ENCODE measurements at regions not wholly inside any gene's neighbourhood (a gene's known extent, or its start where the extent isn't known, plus 50 kb on each side); places are given as distances from the start of the nearest gene placed in this dataset.

GRCh38 chr9:86667307-86667706 lies 280.0 kb downstream of the GAS1 start:
- no peak overlapping the region for H3K27ac ChIP-seq (ENCODE audit: low read depth)
- H3K36me3 ChIP-seq (ENCODE audit: insufficient read depth): no peaks in the 10 kb centered on the region
- no peak overlapping the region for H3K4me3 ChIP-seq (ENCODE audit: low read depth, low read length)
- WGBS: 94% methylated on average over 4 of the region's 4 CpGs
- no peaks in the 10 kb centered on the region for H3K4me1 ChIP-seq (ENCODE audit: insufficient read depth)
- no peak for DNase-seq (ENCODE audit: extremely low spot score)

GRCh38 chr9:86665416-86665815 lies 281.9 kb downstream of the GAS1 start:
- no peaks in the 10 kb centered on the region for H3K4me1 ChIP-seq (ENCODE audit: insufficient read depth)
- no peak overlapping the region for H3K4me3 ChIP-seq (ENCODE audit: low read depth, low read length)
- WGBS: 36% methylated on average over 1 of the region's 1 CpG
- no peak for DNase-seq (ENCODE audit: extremely low spot score)
- H3K36me3 ChIP-seq (ENCODE audit: insufficient read depth): no peaks in the 10 kb centered on the region
- H3K27ac ChIP-seq (ENCODE audit: low read depth): no peak overlapping the region

- 80% methylated on average over 7 of the region's 7 CpGs for WGBS
- Histone ChIP-seq H3K27ac (ENCODE audit: low read depth) (no peak overlapping the region), H3K36me3 (ENCODE audit: insufficient read depth) (no peaks in the 10 kb centered on the region)
Measured at GRCh38 chr9:86664603-86665002, 282.7 kb downstream of the GAS1 start.

GRCh38 chr9:86663905-86664304 lies 283.4 kb downstream of the GAS1 start:
- Histone ChIP-seq H3K36me3 (ENCODE audit: insufficient read depth) (no peaks in the 10 kb centered on the region), H3K4me3 (ENCODE audit: low read depth, low read length) (no peak overlapping the region), H3K4me1 (ENCODE audit: insufficient read depth) (no peaks in the 10 kb centered on the region), H3K27ac (ENCODE audit: low read depth) (no peak overlapping the region)
- no peak for DNase-seq (ENCODE audit: extremely low spot score)
- WGBS: 92% methylated on average over 2 of the region's 2 CpGs

More at GRCh38 chr9:86664603-86665002, 282.7 kb downstream of the GAS1 start:
- no peaks in the 10 kb centered on the region for H3K4me1 ChIP-seq (ENCODE audit: insufficient read depth)
- DNase-seq (ENCODE audit: extremely low spot score): no peak
- H3K4me3 ChIP-seq (ENCODE audit: low read depth, low read length): no peak overlapping the region

- no peak for DNase-seq (ENCODE audit: extremely low spot score)
- Histone ChIP-seq H3K27ac (ENCODE audit: low read depth) (no peak overlapping the region), H3K4me1 (ENCODE audit: insufficient read depth) (no peaks in the 10 kb centered on the region), H3K36me3 (ENCODE audit: insufficient read depth) (no peaks in the 10 kb centered on the region), H3K4me3 (ENCODE audit: low read depth, low read length) (no peak overlapping the region)
- 93% methylated on average over 2 of the region's 2 CpGs for WGBS
Measured at GRCh38 chr9:86662890-86663468, 284.3 kb downstream of the GAS1 start.

- no peak overlapping the region for H3K27ac ChIP-seq (ENCODE audit: low read depth)
- no peaks in the 10 kb centered on the region for H3K4me1 ChIP-seq (ENCODE audit: insufficient read depth)
- no peak for DNase-seq (ENCODE audit: extremely low spot score)
- no peaks in the 10 kb centered on the region for H3K36me3 ChIP-seq (ENCODE audit: insufficient read depth)
- 66% methylated on average over 7 of the region's 7 CpGs for WGBS
- H3K4me3 ChIP-seq (ENCODE audit: low read depth, low read length): no peak overlapping the region
Measured at GRCh38 chr9:86660146-86660943, 287.0 kb downstream of the GAS1 start.

- no peak overlapping the region for H3K27ac ChIP-seq (ENCODE audit: low read depth)
- H3K4me3 ChIP-seq (ENCODE audit: low read depth, low read length): no peak overlapping the region
- WGBS: 70% methylated on average over 3 of the region's 3 CpGs
- no peaks in the 10 kb centered on the region for H3K36me3 ChIP-seq (ENCODE audit: insufficient read depth)
- no peaks in the 10 kb centered on the region for H3K4me1 ChIP-seq (ENCODE audit: insufficient read depth)
- no peak for DNase-seq (ENCODE audit: extremely low spot score)
Measured at GRCh38 chr9:86659413-86660046, 287.8 kb downstream of the GAS1 start.

- Histone ChIP-seq H3K36me3 (ENCODE audit: insufficient read depth) (no peaks in the 10 kb centered on the region), H3K4me3 (ENCODE audit: low read depth, low read length) (no peak overlapping the region), H3K4me1 (ENCODE audit: insufficient read depth) (no peaks in the 10 kb centered on the region), H3K27ac (ENCODE audit: low read depth) (no peak overlapping the region)
- DNase-seq (ENCODE audit: extremely low spot score): no peak
Measured at GRCh38 chr9:86655147-86655546, 292.2 kb downstream of the GAS1 start.

- no peak overlapping the region for H3K27ac ChIP-seq (ENCODE audit: low read depth)
- WGBS: 61% methylated on average over 3 of the region's 3 CpGs
Measured at GRCh38 chr9:86653466-86653865, 293.8 kb downstream of the GAS1 start.

GRCh38 chr9:86652736-86653135 lies 294.6 kb downstream of the GAS1 start:
- H3K4me1 ChIP-seq (ENCODE audit: insufficient read depth): no peaks in the 10 kb centered on the region
- 63% methylated on average over 2 of the region's 2 CpGs for whole genome bisulfite sequencing
- no peak overlapping the region for H3K4me3 ChIP-seq (ENCODE audit: low read depth, low read length)
- H3K27ac ChIP-seq (ENCODE audit: low read depth): no peak overlapping the region
- no peaks in the 10 kb centered on the region for H3K36me3 ChIP-seq (ENCODE audit: insufficient read depth)
- no peak for DNase-seq (ENCODE audit: extremely low spot score)

More at GRCh38 chr9:86653466-86653865, 293.8 kb downstream of the GAS1 start:
- Histone ChIP-seq H3K4me1 (ENCODE audit: insufficient read depth) (no peaks in the 10 kb centered on the region), H3K4me3 (ENCODE audit: low read depth, low read length) (no peak overlapping the region), H3K36me3 (ENCODE audit: insufficient read depth) (no peaks in the 10 kb centered on the region)
- no peak for DNase-seq (ENCODE audit: extremely low spot score)

- Histone ChIP-seq H3K36me3 (ENCODE audit: insufficient read depth) (no peaks in the 10 kb centered on the region), H3K27ac (ENCODE audit: low read depth) (no peak overlapping the region), H3K4me3 (ENCODE audit: low read depth, low read length) (no peak overlapping the region), H3K4me1 (ENCODE audit: insufficient read depth) (no peaks in the 10 kb centered on the region)
- whole genome bisulfite sequencing: 88% methylated on average over 4 of the region's 4 CpGs
- no peak for DNase-seq (ENCODE audit: extremely low spot score)
Measured at GRCh38 chr9:86649913-86650312, 295.7 kb upstream of the TUT7 start.

GRCh38 chr9:86648828-86649170 lies 294.6 kb upstream of the TUT7 start:
- H3K4me3 ChIP-seq (ENCODE audit: low read depth, low read length): no peak overlapping the region
- 90% methylated on average over 6 of the region's 6 CpGs for WGBS
- DNase-seq (ENCODE audit: extremely low spot score): no peak
- H3K4me1 ChIP-seq (ENCODE audit: insufficient read depth): no peaks in the 10 kb centered on the region
- H3K36me3 ChIP-seq (ENCODE audit: insufficient read depth): no peaks in the 10 kb centered on the region
- H3K27ac ChIP-seq (ENCODE audit: low read depth): no peak overlapping the region

GRCh38 chr9:86648156-86648827 lies 294.1 kb upstream of the TUT7 start:
- no peaks in the 10 kb centered on the region for H3K36me3 ChIP-seq (ENCODE audit: insufficient read depth)
- 96% methylated on average over 4 of the region's 4 CpGs for WGBS
- H3K4me1 ChIP-seq (ENCODE audit: insufficient read depth): no peaks in the 10 kb centered on the region
- H3K4me3 ChIP-seq (ENCODE audit: low read depth, low read length): no peak overlapping the region
- H3K27ac ChIP-seq (ENCODE audit: low read depth): no peak overlapping the region
- DNase-seq (ENCODE audit: extremely low spot score): no peak

- Histone ChIP-seq H3K4me1 (ENCODE audit: insufficient read depth) (no peaks in the 10 kb centered on the region), H3K36me3 (ENCODE audit: insufficient read depth) (no peaks in the 10 kb centered on the region), H3K4me3 (ENCODE audit: low read depth, low read length) (no peak overlapping the region), H3K27ac (ENCODE audit: low read depth) (no peak overlapping the region)
- WGBS: 92% methylated on average over 21 of the region's 21 CpGs
- no peak for DNase-seq (ENCODE audit: extremely low spot score)
Measured at GRCh38 chr9:86645303-86645702, 291.1 kb upstream of the TUT7 start.
